Endothelial cell of umbilical vein (primary cell): ENCODE measurements at regions not wholly inside any gene's neighbourhood (a gene's known extent, or its start where the extent isn't known, plus 50 kb on each side); places are given as distances from the start of the nearest gene placed in this dataset.

ENCODE experiments used
- BruUV-seq: library from RNA; stranded (reverse); fragments of 400-500 nt; replicated peaks from 2 replicates; lab custom pipeline; 2021; lab: Mats Ljungman, UMichigan
- CTCF ChIA-PET: fragments of 300-600, 350-600 bp; sonication (Branson Sonifier 250); formaldehyde crosslinking; loops from one replicate; lab custom pipeline; 2021; ENCODE audit warnings: antibody characterized with exemption, inconsistent platforms; lab: Charles Lee
- POLR2A ChIA-PET: fragments of 300-600, 350-600 bp; sonication (Branson Sonifier 250); formaldehyde crosslinking; loops from one replicate; lab custom pipeline; 2021; ENCODE audit warnings: antibody characterized with exemption, inconsistent platforms; lab: Charles Lee
- DNase-seq: peaks from one replicate; pipeline ENCODE4 v3.0.0-alpha.2; 2011; ENCODE audit warnings: low read depth, low spot score
- FAIRE-seq: peaks from 2 replicates; lab custom pipeline; 2011; peaks lifted over from hg19 to GRCh38; lab: Jason Lieb, UNC
- H2AFZ ChIP-seq: 2 replicates; pipeline ENCODE4 v1.6.0; 2012; ENCODE audit warnings: low read depth, low read length, control low read depth, inconsistent platforms
- H3K27ac ChIP-seq: 2 replicates; pipeline ENCODE4 v1.5.1; 2011; ENCODE audit warnings: low read depth, mild to moderate bottlenecking, control low read depth, low read length, moderate library complexity; ENCODE audit not compliant: insufficient read depth
- H3K27me3 ChIP-seq, 2 experiments: 2 replicates each; pipeline versions ENCODE4 v1.6.0 to v1.6.1; 2011; ENCODE audit warnings: low read length in 2 of 2, mixed read lengths in 1 of 2; ENCODE audit not compliant: control insufficient read depth in 2 of 2, insufficient read depth in 2 of 2
- H3K36me3 ChIP-seq, 2 experiments: 2 replicates in 1 of 2; 3 replicates in 1 of 2; pipeline ENCODE4 v1.5.1; 2011; ENCODE audit warnings: low read length in 2 of 2, mild to moderate bottlenecking in 1 of 2, moderate library complexity in 1 of 2; ENCODE audit not compliant: control insufficient read depth in 2 of 2, insufficient read depth in 2 of 2; ENCODE audit errors: extremely low read depth in 1 of 2
- H3K4me1 ChIP-seq: 3 replicates; pipeline ENCODE4 v1.5.1; 2011; ENCODE audit warnings: mild to moderate bottlenecking, low read length; ENCODE audit not compliant: control insufficient read depth, insufficient read depth; ENCODE audit errors: extremely low read depth
- H3K4me2 ChIP-seq: 2 replicates; pipeline ENCODE4 v1.6.1; 2011; ENCODE audit warnings: low read length, control low read depth, mixed read lengths; ENCODE audit not compliant: insufficient read depth
- H3K4me3 ChIP-seq, 3 experiments: fragments of 200-600 bp in 1 of 3; sonication (generic), shearing (Covaris generic) in 1 of 3; replicated peaks in 1 of 3; 2 replicates each; pipeline ENCODE4 v1.5.1; 2011 to 2016; ENCODE audit warnings: control low read depth in 3 of 3, low read length in 3 of 3, mild to moderate bottlenecking in 2 of 3, inconsistent platforms in 1 of 3, low read depth in 1 of 3, moderate library complexity in 1 of 3; ENCODE audit not compliant: insufficient read depth in 1 of 3
- H3K79me2 ChIP-seq: 2 replicates; pipeline ENCODE4 v1.6.0; 2012; ENCODE audit warnings: low read length, inconsistent platforms; ENCODE audit not compliant: control insufficient read depth, insufficient read depth
- H3K9ac ChIP-seq: replicated peaks from 2 replicates; pipeline ENCODE3; 2011; ENCODE audit warnings: low read length, control low read depth; ENCODE audit not compliant: insufficient read depth; ENCODE audit errors: extremely low read depth
- H3K9me1 ChIP-seq: replicated peaks from 3 replicates; pipeline ENCODE4 v1.6.0; 2011; ENCODE audit warnings: mild to moderate bottlenecking, low read length; ENCODE audit not compliant: control insufficient read depth, insufficient read depth; ENCODE audit errors: extremely low read depth
- H3K9me3 ChIP-seq: replicated peaks from 2 replicates; pipeline ENCODE4 v1.5.1; 2012; ENCODE audit warnings: low read length, inconsistent platforms; ENCODE audit not compliant: control insufficient read depth, insufficient read depth
- H4K20me1 ChIP-seq: replicated peaks from 2 replicates; pipeline ENCODE3; 2011; ENCODE audit warnings: mild to moderate bottlenecking, low read length; ENCODE audit not compliant: control insufficient read depth, insufficient read depth; ENCODE audit errors: extremely low read depth
- EZH2 ChIP-seq: IDR thresholded peaks from 2 replicates; pipeline ENCODE4 v1.6.1; 2012; ENCODE audit warnings: borderline replicate concordance, low read depth, mild to moderate bottlenecking, moderate library complexity, low read length, inconsistent platforms; ENCODE audit not compliant: severe bottlenecking
- FOS ChIP-seq: IDR thresholded peaks from 2 replicates; pipeline ENCODE4 v1.6.1; 2011; ENCODE audit warnings: mild to moderate bottlenecking, low read length, moderate library complexity, borderline replicate concordance; ENCODE audit not compliant: insufficient read depth
- GATA2 ChIP-seq: IDR thresholded peaks from 2 replicates; pipeline ENCODE4 v1.7.0; 2011; ENCODE audit warnings: low read depth, mild to moderate bottlenecking, moderate library complexity, mixed read lengths, low read length; ENCODE audit not compliant: insufficient read length, insufficient read depth
- JUN ChIP-seq: IDR thresholded peaks from 2 replicates; pipeline ENCODE4 v1.6.1; 2011; ENCODE audit warnings: borderline replicate concordance, low read depth; ENCODE audit not compliant: insufficient read length, insufficient read depth
- MAX ChIP-seq: IDR thresholded peaks from 2 replicates; pipeline ENCODE4 v1.6.1; 2011; ENCODE audit not compliant: insufficient read depth, insufficient read length
- POLR2A ChIP-seq: IDR thresholded peaks from 2 replicates; pipeline ENCODE4 v1.6.1; 2012; ENCODE audit warnings: low read depth, mild to moderate bottlenecking, control low read depth, low read length
- POLR2AphosphoS5 ChIP-seq: IDR thresholded peaks from 2 replicates; pipeline ENCODE4 v1.6.1; 2012; ENCODE audit warnings: low read depth, mild to moderate bottlenecking, control low read depth, low read length, moderate library complexity; ENCODE audit not compliant: insufficient read depth
- dilution Hi-C: fragments of 300-500 bp; cut with MboI; formaldehyde crosslinking; loops from one replicate; pipeline ENCODE4 v1.15.0; 2019; ENCODE audit warnings: low sequenced_read_pairs; ENCODE audit not compliant: extremely low pct_ligation_motif_present
- intact Hi-C: fragments of 100-400 bp; cut with micrococcal nuclease; formaldehyde crosslinking; loops from one replicate; pipeline ENCODE4 v1.10.0; 2022

- peak overlapping the region; percentile 27 for H3K27ac ChIP-seq
- intact Hi-C loops = loop anchor here (1.0 to 5.0 kb wide), 4 partner anchors 31 to 356 kb away; partner anchors contain the start of genes KPNA2 and WIPI1
- no peaks in the 10 kb centered on the region for H3K9me3 ChIP-seq
- POLR2A ChIA-PET = interaction anchor here (0.6 kb wide), 1 partner anchor 9 kb away, joined by 3 read pairs; no protein-coding TSS in a partner anchor
- peak; percentile 89 for DNase-seq
- CTCF ChIA-PET = interaction anchor here (0.5 to 1.5 kb wide), 3 partner anchors 44 to 99 kb away, joined by 3 to 5 read pairs (median 4); no protein-coding TSS in a partner anchor
- H4K20me1 ChIP-seq = no peaks in the 10 kb centered on the region
- peak overlapping the region; percentile 48 to 88 (median 54) for H3K4me3 ChIP-seq
- FAIRE-seq = peak; percentile 70
- H3K9me1 ChIP-seq = no peaks in the 10 kb centered on the region
- H2AFZ ChIP-seq = peak overlapping the region; percentile 91
- TF ChIP-seq POLR2AphosphoS5 = peak; percentile 71
- TF ChIP-seq FOS = no peak
- TF ChIP-seq POLR2A = peak; percentile 74
- TF ChIP-seq MAX = peak; percentile 49
- no peak for TF ChIP-seq GATA2
- TF ChIP-seq EZH2 = no peak
- TF ChIP-seq JUN = no peak
- BruUV-seq = no TSS peak
- peak overlapping the region; percentile 77 for H3K9ac ChIP-seq
- no peaks in the 10 kb centered on the region for H3K4me1 ChIP-seq
- dilution Hi-C loops = no loop called here
- peaks cover 4% of the 10 kb centered on the region for H3K79me2 ChIP-seq
- H3K27me3 ChIP-seq = no peaks in the 10 kb centered on the region
- no peaks in the 10 kb centered on the region for H3K36me3 ChIP-seq
- H3K4me2 ChIP-seq = peak overlapping the region; percentile 61
These were observed 65.8 kb downstream of the KPNA2 start for GRCh38 chr17:68101075-68101986.
